Calu3 (cell line): ENCODE measurements at regions not wholly inside any gene's neighbourhood (a gene's known extent, or its start where the extent isn't known, plus 50 kb on each side); places are given as distances from the start of the nearest gene placed in this dataset.

ENCODE experiments used
- BruUV-seq: library from RNA; stranded (reverse); fragments of 400-500 nt; replicated peaks from 2 replicates; lab custom pipeline; 2021; lab: Mats Ljungman, UMichigan
- CTCF ChIA-PET: fragments of 300-600 bp; sonication (Branson Sonifier 250); formaldehyde crosslinking; loops from one replicate; lab custom pipeline; 2022; ENCODE audit warnings: antibody characterized with exemption; lab: Charles Lee
- DNase-seq: peaks from one replicate; pipeline ENCODE4 v3.0.0; 2022
- H3K27ac Mint-ChIP-seq: one replicate; pipeline ENCODE4 v1.8.0; 2022; ENCODE audit warnings: mixed read lengths; ENCODE audit not compliant: unreplicated experiment
- H3K27me3 Mint-ChIP-seq: one replicate; pipeline ENCODE4 v1.8.0; 2022; ENCODE audit warnings: mixed read lengths; ENCODE audit not compliant: unreplicated experiment
- H3K36me3 Mint-ChIP-seq: one replicate; pipeline ENCODE4 v1.8.0; 2022; ENCODE audit warnings: mild to moderate bottlenecking, moderate library complexity, mixed read lengths; ENCODE audit not compliant: insufficient read depth, unreplicated experiment
- H3K4me1 Mint-ChIP-seq: one replicate; pipeline ENCODE4 v1.8.0; 2022; ENCODE audit warnings: mild to moderate bottlenecking, low read depth, mixed read lengths; ENCODE audit not compliant: unreplicated experiment
- H3K4me3 Mint-ChIP-seq: one replicate; pipeline ENCODE4 v1.8.0; 2022; ENCODE audit warnings: mild to moderate bottlenecking, low read depth, moderate library complexity, mixed read lengths; ENCODE audit not compliant: unreplicated experiment
- H3K9me3 Mint-ChIP-seq: one replicate; pipeline ENCODE4 v1.8.0; 2022; ENCODE audit warnings: low read depth, mixed read lengths; ENCODE audit not compliant: unreplicated experiment
- intact Hi-C: fragments of 100-400 bp; cut with micrococcal nuclease; formaldehyde crosslinking; loops from one replicate; pipeline ENCODE4 v1.10.0; 2022; ENCODE audit not compliant: unreplicated experiment
- TF ChIP-seq, protein P1 (sequence below): fragments of 200-600 bp; IDR thresholded peaks from one replicate; pipeline ENCODE4 v1.8.0; 2022; ENCODE audit warnings: antibody characterized with exemption; ENCODE audit not compliant: unreplicated experiment

DNA sequence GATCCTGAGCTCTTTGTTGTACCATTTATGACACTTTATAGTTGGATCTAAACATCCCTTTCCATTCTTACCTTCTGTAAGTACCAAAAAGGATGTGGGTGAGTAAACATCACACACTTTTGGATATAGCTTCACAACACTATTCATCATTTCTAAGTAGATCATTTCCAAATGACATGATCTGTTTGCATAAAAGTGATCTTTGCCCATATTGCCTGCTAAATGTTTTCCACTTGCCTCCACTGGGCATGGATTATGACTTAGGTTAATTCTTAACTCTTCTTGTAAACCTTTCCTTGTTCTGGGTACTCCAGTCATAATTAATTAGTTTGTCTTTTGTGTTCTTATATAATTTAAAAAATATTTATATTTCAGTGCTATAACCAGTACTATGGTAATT lies 244.9 kb upstream of the AGA start:
- Mint-ChIP-seq H3K9me3 (no peaks in the 10 kb centered on the region), H3K4me1 (no peaks in the 10 kb centered on the region), H3K27ac (no peak overlapping the region), H3K4me3 (no peak overlapping the region), H3K27me3 (no peaks in the 10 kb centered on the region), H3K36me3 (no peaks in the 10 kb centered on the region)
- TF ChIP-seq, protein P1, sequence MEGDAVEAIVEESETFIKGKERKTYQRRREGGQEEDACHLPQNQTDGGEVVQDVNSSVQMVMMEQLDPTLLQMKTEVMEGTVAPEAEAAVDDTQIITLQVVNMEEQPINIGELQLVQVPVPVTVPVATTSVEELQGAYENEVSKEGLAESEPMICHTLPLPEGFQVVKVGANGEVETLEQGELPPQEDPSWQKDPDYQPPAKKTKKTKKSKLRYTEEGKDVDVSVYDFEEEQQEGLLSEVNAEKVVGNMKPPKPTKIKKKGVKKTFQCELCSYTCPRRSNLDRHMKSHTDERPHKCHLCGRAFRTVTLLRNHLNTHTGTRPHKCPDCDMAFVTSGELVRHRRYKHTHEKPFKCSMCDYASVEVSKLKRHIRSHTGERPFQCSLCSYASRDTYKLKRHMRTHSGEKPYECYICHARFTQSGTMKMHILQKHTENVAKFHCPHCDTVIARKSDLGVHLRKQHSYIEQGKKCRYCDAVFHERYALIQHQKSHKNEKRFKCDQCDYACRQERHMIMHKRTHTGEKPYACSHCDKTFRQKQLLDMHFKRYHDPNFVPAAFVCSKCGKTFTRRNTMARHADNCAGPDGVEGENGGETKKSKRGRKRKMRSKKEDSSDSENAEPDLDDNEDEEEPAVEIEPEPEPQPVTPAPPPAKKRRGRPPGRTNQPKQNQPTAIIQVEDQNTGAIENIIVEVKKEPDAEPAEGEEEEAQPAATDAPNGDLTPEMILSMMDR = no peak
- CTCF ChIA-PET = no interaction called here
- no TSS peak for BruUV-seq
- DNase-seq = no peak
- intact Hi-C loops = no loop called here

DNA sequence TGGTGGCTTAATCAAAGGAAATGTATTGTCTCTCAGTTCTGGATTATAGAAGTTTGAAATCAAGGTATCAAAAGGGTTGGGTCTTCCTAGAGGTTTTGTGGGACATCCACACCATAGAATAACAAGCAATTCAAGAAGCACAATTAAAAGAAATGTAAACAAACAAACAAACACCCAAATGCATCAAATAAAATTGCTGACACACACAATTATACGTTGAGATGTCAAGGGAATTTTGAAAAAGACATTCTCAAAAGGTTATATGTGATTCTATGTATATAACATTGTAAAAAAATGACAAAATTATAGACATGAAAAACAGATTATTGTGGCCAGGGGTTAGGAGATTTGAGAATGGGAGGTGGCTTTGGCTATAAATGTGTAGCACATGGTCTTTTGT lies 250.7 kb upstream of the AGA start:
- no peaks in the 10 kb centered on the region for H3K4me1 Mint-ChIP-seq
- CTCF ChIA-PET = no interaction called here
- TF ChIP-seq, protein P1 = no peak
- H3K27ac Mint-ChIP-seq = no peak overlapping the region
- no TSS peak for BruUV-seq
- H3K4me3 Mint-ChIP-seq = no peak overlapping the region
- DNase-seq = no peak
- H3K27me3 Mint-ChIP-seq = no peaks in the 10 kb centered on the region
- H3K9me3 Mint-ChIP-seq = no peaks in the 10 kb centered on the region
- no peaks in the 10 kb centered on the region for H3K36me3 Mint-ChIP-seq
- intact Hi-C loops = no loop called here

DNA sequence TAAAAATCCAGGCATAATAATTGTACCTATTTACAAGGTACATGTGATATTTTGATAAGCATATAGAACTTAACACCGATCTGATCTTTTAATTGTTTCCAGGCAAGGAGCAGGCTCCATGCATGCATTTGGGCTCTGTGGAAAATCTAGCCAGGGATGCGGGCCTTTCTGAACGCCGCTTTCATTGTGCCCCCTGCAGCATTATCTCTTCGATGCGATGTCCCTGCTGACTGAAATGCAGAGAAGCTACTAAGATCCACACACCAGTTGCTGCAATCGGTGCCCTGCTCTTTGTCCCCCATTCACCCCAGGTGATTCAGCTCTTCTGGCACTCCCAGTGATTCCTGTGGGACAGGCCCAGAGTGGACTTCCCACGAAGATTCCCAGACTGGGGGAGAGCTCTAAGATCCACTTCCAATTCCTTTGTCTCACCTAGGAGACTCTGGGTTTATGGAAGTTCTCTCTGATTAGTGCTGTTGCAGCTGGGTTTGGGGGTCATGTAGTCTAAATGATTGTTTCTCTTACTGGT lies 254.3 kb upstream of the AGA start:
- CTCF ChIA-PET = no interaction called here
- no peak overlapping the region for H3K27ac Mint-ChIP-seq
- intact Hi-C loops = no loop called here
- H3K36me3 Mint-ChIP-seq = no peaks in the 10 kb centered on the region
- no peak for DNase-seq
- no peak overlapping the region for H3K4me3 Mint-ChIP-seq
- no TSS peak for BruUV-seq
- H3K4me1 Mint-ChIP-seq = no peaks in the 10 kb centered on the region
- no peaks in the 10 kb centered on the region for H3K9me3 Mint-ChIP-seq
- H3K27me3 Mint-ChIP-seq = no peaks in the 10 kb centered on the region
- TF ChIP-seq, protein P1 = no peak

DNA sequence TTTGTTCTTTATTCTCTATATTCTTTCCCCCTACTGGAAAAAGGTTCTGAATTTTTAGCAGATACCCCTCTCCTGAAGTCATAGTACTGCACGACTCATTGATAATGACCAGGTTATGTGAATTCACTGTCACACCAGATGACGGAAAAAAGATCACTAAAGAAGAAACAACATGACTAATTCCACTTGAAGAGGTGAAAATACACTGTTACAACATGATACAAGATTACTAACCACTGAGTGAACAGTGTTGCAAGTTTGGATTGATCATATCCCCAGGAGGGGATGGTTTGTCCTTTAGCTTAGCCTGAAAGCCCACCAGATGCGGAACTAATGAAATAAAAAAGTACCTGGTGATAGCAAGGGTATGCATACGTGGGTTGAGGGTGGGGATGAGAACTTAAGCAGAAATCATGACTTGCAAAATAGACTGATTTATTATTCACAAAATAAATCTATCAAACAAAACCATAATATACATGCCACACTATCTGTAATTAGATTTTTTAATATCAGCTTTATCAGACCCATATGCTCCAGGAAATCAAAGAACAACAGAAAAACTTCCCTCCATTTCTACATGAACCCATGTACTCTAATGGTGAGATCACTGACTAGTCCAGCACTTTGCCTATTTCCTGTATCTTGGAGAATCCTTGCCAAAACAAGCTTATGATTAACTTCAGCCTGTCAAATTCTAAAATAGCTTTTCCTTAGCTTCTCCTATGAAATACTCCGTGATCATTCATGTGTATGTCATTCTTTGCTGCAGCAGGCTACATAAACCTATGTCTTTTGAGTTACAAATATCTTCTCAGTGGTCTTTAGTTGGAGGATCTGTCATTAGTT lies 257.4 kb upstream of the AGA start:
- CTCF ChIA-PET = interaction anchor here (0.7 kb wide), 1 partner anchor 1269 kb away, joined by 3 read pairs; no protein-coding TSS in a partner anchor
- H3K27me3 Mint-ChIP-seq = no peaks in the 10 kb centered on the region
- H3K4me1 Mint-ChIP-seq = no peaks in the 10 kb centered on the region
- TF ChIP-seq, protein P1 = no peak
- no peaks in the 10 kb centered on the region for H3K9me3 Mint-ChIP-seq
- intact Hi-C loops = no loop called here
- no TSS peak for BruUV-seq
- H3K4me3 Mint-ChIP-seq = no peak overlapping the region
- H3K27ac Mint-ChIP-seq = no peak overlapping the region
- DNase-seq = no peak
- no peaks in the 10 kb centered on the region for H3K36me3 Mint-ChIP-seq
